ENCODE measurements at regions not wholly inside any gene's neighbourhood (a gene's known extent, or its start where the extent isn't known, plus 50 kb on each side); places are given as distances from the start of the nearest gene placed in this dataset.

DNA sequence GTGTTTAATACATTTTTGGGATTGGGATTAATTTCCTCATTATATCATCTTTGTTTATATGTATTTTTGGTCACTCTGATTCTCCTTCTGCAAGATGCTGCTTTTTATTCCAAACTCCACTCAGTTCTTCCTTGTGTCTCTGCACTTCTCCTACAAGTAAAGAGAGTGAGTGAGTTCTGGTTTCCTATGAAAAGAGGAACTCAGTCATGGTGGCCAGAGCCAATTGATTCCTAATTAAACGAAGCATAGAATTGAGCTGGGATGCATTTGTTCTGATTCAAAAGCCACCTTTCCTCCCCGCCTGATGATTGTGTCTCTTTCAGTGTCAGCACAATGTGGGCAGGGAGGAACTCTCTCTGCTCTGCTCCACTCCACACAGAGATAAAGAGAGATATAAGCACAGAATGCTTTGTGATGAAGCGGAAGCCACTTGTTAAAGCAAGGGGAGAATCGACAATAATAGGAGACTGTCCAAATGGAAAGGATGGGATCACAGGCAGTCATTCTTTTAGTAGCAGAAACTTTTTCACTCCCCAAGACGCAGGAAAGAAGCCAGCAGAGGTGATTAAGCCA lies 121.3 kb upstream of the GOT2 start:
- no peak overlapping the region for H3K27ac ChIP-seq
- H3K4me1 ChIP-seq = peaks cover 0 to 10% (median 0%) of the 10 kb centered on the region in 6 donors
- intact Hi-C loops (cut with DNase I; ENCODE audit: low total_unique reads) = no loop called here
- no peaks in the 10 kb centered on the region for H3K27me3 ChIP-seq (replicated peaks in 1 of 7)
- WGBS, 5 donors = 74 to 81% (median 79%) methylated on average over 5 of the region's 5 CpGs
- H3K36me3 ChIP-seq = no peaks in the 10 kb centered on the region
- H3K4me3 ChIP-seq = no peak overlapping the region
- DNase-seq = no peak
- peaks cover 0 to 4% (median 0%) of the 10 kb centered on the region in 8 donors for H3K9me3 ChIP-seq
- TF ChIP-seq POLR2AphosphoS5 (IDR thresholded peaks at IDR 0.05) = no peak
- no peak for TF ChIP-seq POLR2A (IDR thresholded peaks at IDR 0.05)
- TF ChIP-seq, protein P1, sequence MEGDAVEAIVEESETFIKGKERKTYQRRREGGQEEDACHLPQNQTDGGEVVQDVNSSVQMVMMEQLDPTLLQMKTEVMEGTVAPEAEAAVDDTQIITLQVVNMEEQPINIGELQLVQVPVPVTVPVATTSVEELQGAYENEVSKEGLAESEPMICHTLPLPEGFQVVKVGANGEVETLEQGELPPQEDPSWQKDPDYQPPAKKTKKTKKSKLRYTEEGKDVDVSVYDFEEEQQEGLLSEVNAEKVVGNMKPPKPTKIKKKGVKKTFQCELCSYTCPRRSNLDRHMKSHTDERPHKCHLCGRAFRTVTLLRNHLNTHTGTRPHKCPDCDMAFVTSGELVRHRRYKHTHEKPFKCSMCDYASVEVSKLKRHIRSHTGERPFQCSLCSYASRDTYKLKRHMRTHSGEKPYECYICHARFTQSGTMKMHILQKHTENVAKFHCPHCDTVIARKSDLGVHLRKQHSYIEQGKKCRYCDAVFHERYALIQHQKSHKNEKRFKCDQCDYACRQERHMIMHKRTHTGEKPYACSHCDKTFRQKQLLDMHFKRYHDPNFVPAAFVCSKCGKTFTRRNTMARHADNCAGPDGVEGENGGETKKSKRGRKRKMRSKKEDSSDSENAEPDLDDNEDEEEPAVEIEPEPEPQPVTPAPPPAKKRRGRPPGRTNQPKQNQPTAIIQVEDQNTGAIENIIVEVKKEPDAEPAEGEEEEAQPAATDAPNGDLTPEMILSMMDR (IDR thresholded peaks at IDR 0.05 in 8 of 11, conservative IDR thresholded peaks at IDR 0.05 in 3 of 11) = no peak

DNA sequence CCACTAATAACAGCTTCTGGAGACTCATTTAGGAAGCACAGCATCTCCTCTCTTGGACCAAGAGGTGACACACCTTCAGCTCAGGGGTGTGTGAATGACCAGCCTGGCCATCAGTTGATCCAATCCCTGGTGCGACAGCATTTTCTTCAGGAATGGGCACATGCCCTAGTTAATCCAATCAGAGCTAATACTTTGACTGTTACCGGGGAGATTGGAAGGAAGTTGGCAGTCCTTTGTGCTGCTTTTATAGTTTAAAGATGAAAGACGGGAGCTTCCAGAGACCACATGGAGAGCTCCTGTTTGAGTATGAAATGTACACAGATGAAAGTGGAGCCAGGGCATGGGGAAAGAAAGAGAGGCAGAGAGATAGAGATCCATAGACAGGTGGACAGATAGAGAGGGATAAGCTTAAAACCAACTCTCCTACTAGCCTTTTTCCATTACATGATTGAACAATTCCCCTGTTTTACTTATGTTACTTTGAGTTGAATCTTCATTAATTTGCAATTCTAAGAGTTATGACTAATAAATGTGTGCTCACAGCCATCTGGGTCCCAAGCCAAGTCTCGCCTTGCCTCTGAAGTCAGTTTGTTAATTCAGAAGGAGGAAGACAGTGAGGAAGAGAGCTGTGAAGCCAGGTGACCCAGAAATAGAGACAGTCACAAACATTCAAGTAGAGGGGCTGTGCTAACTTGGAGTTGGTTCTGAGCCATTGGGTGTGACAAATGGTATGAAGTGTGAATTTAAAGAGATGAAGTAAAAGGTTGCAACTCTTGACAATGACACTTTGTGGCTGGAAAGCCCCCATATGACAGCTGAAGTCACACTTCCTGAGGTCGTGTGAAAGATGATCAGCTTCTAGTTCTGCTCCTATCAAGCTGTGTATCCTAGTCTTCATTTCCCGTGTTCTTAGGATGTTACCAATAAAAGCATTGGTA lies 120.0 kb upstream of the GOT2 start:
- no peak for DNase-seq
- H3K9me3 ChIP-seq = peaks cover 0 to 4% (median 0%) of the 10 kb centered on the region in 8 donors
- intact Hi-C loops (cut with DNase I; ENCODE audit: low total_unique reads) = no loop called here
- H3K4me1 ChIP-seq = peaks cover 0 to 10% (median 0%) of the 10 kb centered on the region in 6 donors
- no peaks in the 10 kb centered on the region for H3K36me3 ChIP-seq
- 57 to 69% (median 63%) methylated on average over 6 of the region's 6 CpGs for WGBS, 5 donors
- TF ChIP-seq, protein P1 (IDR thresholded peaks at IDR 0.05 in 8 of 11, conservative IDR thresholded peaks at IDR 0.05 in 3 of 11) = no peak
- TF ChIP-seq POLR2AphosphoS5 (IDR thresholded peaks at IDR 0.05) (no peak), POLR2A (IDR thresholded peaks at IDR 0.05) (no peak)
- H3K4me3 ChIP-seq = no peak overlapping the region
- peak overlapping the region in 1 of 8 donors; percentile 27 for H3K27ac ChIP-seq
- no peaks in the 10 kb centered on the region for H3K27me3 ChIP-seq (replicated peaks in 1 of 7)

DNA sequence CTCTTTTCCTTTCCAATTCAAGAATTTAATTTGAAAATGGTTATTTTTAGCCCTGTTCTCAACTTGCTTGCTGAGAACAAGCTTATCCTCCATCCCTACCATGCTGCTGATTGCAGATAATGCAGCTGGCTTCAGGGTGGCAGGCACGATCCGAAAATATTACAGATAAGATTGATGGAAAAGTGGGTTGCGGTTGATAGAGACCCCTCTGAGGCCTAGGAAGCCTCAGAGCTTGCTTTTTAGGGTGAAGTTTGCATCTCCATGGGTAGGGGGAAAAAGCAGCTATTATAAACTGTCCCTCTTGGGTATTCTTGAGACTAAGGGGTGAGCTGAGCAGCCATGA lies 116.5 kb upstream of the GOT2 start:
- H3K4me3 ChIP-seq = no peak overlapping the region
- intact Hi-C loops (cut with DNase I; ENCODE audit: low total_unique reads) = no loop called here
- no peaks in the 10 kb centered on the region for H3K27me3 ChIP-seq (replicated peaks in 1 of 7)
- H3K36me3 ChIP-seq = no peaks in the 10 kb centered on the region
- 54 to 73% (median 64%) methylated on average over 3 of the region's 3 CpGs for WGBS, 5 donors
- no peak for DNase-seq
- H3K27ac ChIP-seq = no peak overlapping the region
- TF ChIP-seq POLR2A (IDR thresholded peaks at IDR 0.05) = no peak
- TF ChIP-seq POLR2AphosphoS5 (IDR thresholded peaks at IDR 0.05) = no peak
- TF ChIP-seq, protein P1 (IDR thresholded peaks at IDR 0.05 in 8 of 11, conservative IDR thresholded peaks at IDR 0.05 in 3 of 11) = no peak
- peaks cover 0 to 9% (median 0%) of the 10 kb centered on the region in 8 donors for H3K9me3 ChIP-seq
- peaks cover 0 to 10% (median 0%) of the 10 kb centered on the region in 6 donors for H3K4me1 ChIP-seq
